ENCODE measurements at regions not wholly inside any gene's neighbourhood (a gene's known extent, or its start where the extent isn't known, plus 50 kb on each side); places are given as distances from the start of the nearest gene placed in this dataset.

GRCh38 chr14:61640158-61641136 is 54.9 kb upstream of the HIF1A start:
- ATAC-seq (peak; percentile 26; the same call in 2 of the 3 replicates), DNase-seq (ENCODE audit: low spot score) (peak; percentile 18)
- Histone ChIP-seq H3K4me1 (ENCODE audit: insufficient read depth) (no peaks in the 10 kb centered on the region), H2AFZ (peak overlapping the region; percentile 96), H3K79me2 (replicated peaks; ENCODE audit: insufficient read depth) (no peaks in the 10 kb centered on the region), H3F3A (replicated peaks; ENCODE audit: low read depth) (no peaks in the 10 kb centered on the region), H3K27ac (ENCODE audit: low read depth) (no peak overlapping the region), H3K4me3 (no peak overlapping the region), H3K9me2 (ENCODE audit: insufficient read depth) (no peaks in the 10 kb centered on the region), H3K36me3 (ENCODE audit: insufficient read depth) (no peaks in the 10 kb centered on the region), H4K20me1 (replicated peaks; ENCODE audit: insufficient read depth) (no peaks in the 10 kb centered on the region), H3K27me3 (ENCODE audit: insufficient read depth) (no peaks in the 10 kb centered on the region), H3K4me2 (no peak overlapping the region)
- no peaks in the 10 kb centered on the region for H3K9me3 Mint-ChIP-seq
- H3K4me3 Mint-ChIP-seq = no peak overlapping the region
- TF ChIP-seq ZNF462 (CRISPR knock-in tag; IDR thresholded peaks at IDR 0.05) = no peak
- no peaks in the 10 kb centered on the region for H3K36me3 Mint-ChIP-seq (ENCODE audit: low read depth)
- no peaks in the 10 kb centered on the region for H3K27me3 Mint-ChIP-seq (ENCODE audit: insufficient read depth, low read depth, poor library complexity)
- no peak overlapping the region for H3K27ac Mint-ChIP-seq
- peaks cover 3% of the 10 kb centered on the region; the same call in 2 of the 3 replicates for H3K4me1 Mint-ChIP-seq

GRCh38 chr14:61641914-61642613 is 53.2 kb upstream of the HIF1A start:
- no peaks in the 10 kb centered on the region for H4K20me1 ChIP-seq (replicated peaks; ENCODE audit: insufficient read depth)
- no peaks in the 10 kb centered on the region for H3K9me3 Mint-ChIP-seq
- no peak overlapping the region for H3K4me3 Mint-ChIP-seq
- no peaks in the 10 kb centered on the region for H3K36me3 ChIP-seq (ENCODE audit: insufficient read depth)
- H3K4me3 ChIP-seq = no peak overlapping the region
- no peaks in the 10 kb centered on the region for H3K27me3 ChIP-seq (ENCODE audit: insufficient read depth)
- no peak overlapping the region for H3K4me2 ChIP-seq
- DNase-seq (ENCODE audit: low spot score) (no peak), ATAC-seq (no peak)
- H3K27ac Mint-ChIP-seq = no peak overlapping the region
- H2AFZ ChIP-seq = no peak overlapping the region
- H3K4me1 Mint-ChIP-seq = peaks cover 3% of the 10 kb centered on the region; the same call in 2 of the 3 replicates
- no peaks in the 10 kb centered on the region for H3F3A ChIP-seq (replicated peaks; ENCODE audit: low read depth)
- no peaks in the 10 kb centered on the region for H3K79me2 ChIP-seq (replicated peaks; ENCODE audit: insufficient read depth)
- no peaks in the 10 kb centered on the region for H3K27me3 Mint-ChIP-seq (ENCODE audit: insufficient read depth, low read depth, poor library complexity)
- no peaks in the 10 kb centered on the region for H3K4me1 ChIP-seq (ENCODE audit: insufficient read depth)
- no peak overlapping the region for H3K27ac ChIP-seq (ENCODE audit: low read depth)
- H3K36me3 Mint-ChIP-seq (ENCODE audit: low read depth) = no peaks in the 10 kb centered on the region
- no peaks in the 10 kb centered on the region for H3K9me2 ChIP-seq (ENCODE audit: insufficient read depth)
- TF ChIP-seq REST (IDR thresholded peaks at IDR 0.05; ENCODE audit: unreplicated experiment) (no peak), POLR2AphosphoS5 (IDR thresholded peaks at IDR 0.05; ENCODE audit: low read depth) (no peak), ETS1 (IDR thresholded peaks at IDR 0.05) (no peak), NANOG (IDR thresholded peaks at IDR 0.05; ENCODE audit: borderline replicate concordance) (no peak), ZNF331 (CRISPR knock-in tag; IDR thresholded peaks at IDR 0.05; ENCODE audit: low read depth) (no peak), STAT1 (IDR thresholded peaks at IDR 0.05; ENCODE audit: unreplicated experiment) (no peak), CREB1 (CRISPR knock-in tag; IDR thresholded peaks at IDR 0.05; ENCODE audit: low read depth) (no peak), EZH2phosphoT487 (IDR thresholded peaks at IDR 0.05; ENCODE audit: unreplicated experiment) (no peak)
